Endothelial cell of umbilical vein (primary cell): ENCODE measurements at regions not wholly inside any gene's neighbourhood (a gene's known extent, or its start where the extent isn't known, plus 50 kb on each side); places are given as distances from the start of the nearest gene placed in this dataset.

Experiments
- EZH2 ChIP-seq: IDR thresholded peaks from 2 replicates; pipeline ENCODE4 v1.6.1; 2012; ENCODE audit warnings: borderline replicate concordance, low read depth, mild to moderate bottlenecking, moderate library complexity, low read length, inconsistent platforms; ENCODE audit not compliant: severe bottlenecking
- FOS ChIP-seq: IDR thresholded peaks from 2 replicates; pipeline ENCODE4 v1.6.1; 2011; ENCODE audit warnings: mild to moderate bottlenecking, low read length, moderate library complexity, borderline replicate concordance; ENCODE audit not compliant: insufficient read depth
- MAX ChIP-seq: IDR thresholded peaks from 2 replicates; pipeline ENCODE4 v1.6.1; 2011; ENCODE audit not compliant: insufficient read depth, insufficient read length
- POLR2A ChIP-seq: IDR thresholded peaks from 2 replicates; pipeline ENCODE4 v1.6.1; 2012; ENCODE audit warnings: low read depth, mild to moderate bottlenecking, control low read depth, low read length
- POLR2AphosphoS5 ChIP-seq: IDR thresholded peaks from 2 replicates; pipeline ENCODE4 v1.6.1; 2012; ENCODE audit warnings: low read depth, mild to moderate bottlenecking, control low read depth, low read length, moderate library complexity; ENCODE audit not compliant: insufficient read depth
- TF ChIP-seq, protein P1 (sequence below), 2 donors: IDR thresholded peaks; 1 replicate in 1 of 2; 2 replicates in 1 of 2; pipeline ENCODE4 v1.5.1; 2011; ENCODE audit warnings: low read length in 2 of 2, mild to moderate bottlenecking in 2 of 2, moderate library complexity in 2 of 2, control low read depth in 1 of 2, inconsistent platforms in 1 of 2, low read depth in 1 of 2; ENCODE audit not compliant: insufficient read depth in 1 of 2; ENCODE audit errors: extremely low read depth in 1 of 2

DNA sequence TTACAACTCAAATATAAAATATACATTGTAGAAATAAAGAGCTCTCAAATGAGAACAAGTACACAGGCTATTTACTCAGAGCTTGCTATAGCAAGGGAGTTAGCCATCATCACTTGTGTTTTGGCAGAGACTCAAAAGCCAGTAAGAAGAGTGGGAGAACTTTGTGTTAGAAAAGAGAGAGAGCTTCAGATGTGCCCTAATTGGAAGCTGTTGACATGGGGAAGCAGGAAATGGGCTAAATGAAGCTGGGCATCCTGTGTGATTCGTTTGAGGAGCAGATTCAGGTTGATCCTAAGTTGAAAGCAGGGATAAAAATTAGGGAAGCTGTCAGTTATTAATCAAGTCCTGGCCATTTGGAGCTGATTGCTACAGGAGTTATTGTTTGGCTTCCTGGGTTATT lies 207.4 kb upstream of the MAOA start:
- TF ChIP-seq POLR2AphosphoS5 (no peak), MAX (no peak), POLR2A (no peak), EZH2 (no peak), FOS (no peak)
- TF ChIP-seq, protein P1, sequence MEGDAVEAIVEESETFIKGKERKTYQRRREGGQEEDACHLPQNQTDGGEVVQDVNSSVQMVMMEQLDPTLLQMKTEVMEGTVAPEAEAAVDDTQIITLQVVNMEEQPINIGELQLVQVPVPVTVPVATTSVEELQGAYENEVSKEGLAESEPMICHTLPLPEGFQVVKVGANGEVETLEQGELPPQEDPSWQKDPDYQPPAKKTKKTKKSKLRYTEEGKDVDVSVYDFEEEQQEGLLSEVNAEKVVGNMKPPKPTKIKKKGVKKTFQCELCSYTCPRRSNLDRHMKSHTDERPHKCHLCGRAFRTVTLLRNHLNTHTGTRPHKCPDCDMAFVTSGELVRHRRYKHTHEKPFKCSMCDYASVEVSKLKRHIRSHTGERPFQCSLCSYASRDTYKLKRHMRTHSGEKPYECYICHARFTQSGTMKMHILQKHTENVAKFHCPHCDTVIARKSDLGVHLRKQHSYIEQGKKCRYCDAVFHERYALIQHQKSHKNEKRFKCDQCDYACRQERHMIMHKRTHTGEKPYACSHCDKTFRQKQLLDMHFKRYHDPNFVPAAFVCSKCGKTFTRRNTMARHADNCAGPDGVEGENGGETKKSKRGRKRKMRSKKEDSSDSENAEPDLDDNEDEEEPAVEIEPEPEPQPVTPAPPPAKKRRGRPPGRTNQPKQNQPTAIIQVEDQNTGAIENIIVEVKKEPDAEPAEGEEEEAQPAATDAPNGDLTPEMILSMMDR (IDR thresholded peaks at IDR 0.05; ENCODE audit: extremely low read depth in 1 of 2, insufficient read depth in 1 of 2, low read depth in 1 of 2, low read length in 2 of 2) = no peak
